ENCODE measurements at regions not wholly inside any gene's neighbourhood (a gene's known extent, or its start where the extent isn't known, plus 50 kb on each side); places are given as distances from the start of the nearest gene placed in this dataset.
"Not testable (repeated sequence)": the region's sequence is repeated elsewhere in the genome, so short reads cannot be mapped to it uniquely, and the experiment has no call there.

DNA sequence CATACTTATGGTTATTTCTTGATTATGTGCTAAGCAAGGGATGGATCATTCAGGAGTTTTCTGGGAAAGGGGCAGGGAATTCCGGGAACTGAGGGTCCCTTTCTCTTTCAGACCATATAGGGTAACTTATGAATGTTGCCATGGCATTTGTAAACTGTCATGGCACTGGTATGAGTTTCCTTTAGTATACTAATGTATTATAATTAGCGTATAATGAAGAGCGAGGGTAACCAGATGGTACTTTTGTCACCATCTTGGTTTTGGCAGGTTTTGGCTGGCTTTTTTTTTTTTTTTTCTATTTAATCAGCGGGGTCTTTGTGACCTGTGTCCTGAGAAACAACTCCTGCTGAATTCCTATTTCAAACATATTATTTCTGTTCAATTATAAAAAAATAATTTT is 237.6 kb upstream of the PTER start:
- no peak overlapping the region for H3K4me3 ChIP-seq (ENCODE audit: low read length)
- DNase-seq (ENCODE audit: low read depth, low spot score) = no peak

DNA sequence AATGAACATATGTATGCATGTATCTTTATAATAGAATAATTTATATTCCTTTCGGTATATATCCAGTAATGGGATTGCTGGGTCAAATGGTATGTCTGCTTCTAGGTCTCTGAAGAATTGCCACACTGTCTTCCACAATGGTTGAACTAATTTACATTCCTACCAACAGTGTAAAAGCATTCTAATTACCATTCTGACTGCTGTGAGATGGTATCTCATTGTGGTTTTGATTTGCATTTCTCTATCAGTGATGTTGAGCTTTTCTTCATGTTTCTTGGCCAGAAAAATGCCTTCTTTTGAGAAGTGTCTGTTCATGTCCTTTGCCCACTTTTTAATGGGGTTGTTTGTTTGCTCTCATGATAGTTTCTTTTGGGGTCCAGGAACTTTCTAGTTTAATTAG is 213.2 kb upstream of the PTER start:
- H3K4me3 ChIP-seq (ENCODE audit: low read length) = not testable (repeated sequence)

DNA sequence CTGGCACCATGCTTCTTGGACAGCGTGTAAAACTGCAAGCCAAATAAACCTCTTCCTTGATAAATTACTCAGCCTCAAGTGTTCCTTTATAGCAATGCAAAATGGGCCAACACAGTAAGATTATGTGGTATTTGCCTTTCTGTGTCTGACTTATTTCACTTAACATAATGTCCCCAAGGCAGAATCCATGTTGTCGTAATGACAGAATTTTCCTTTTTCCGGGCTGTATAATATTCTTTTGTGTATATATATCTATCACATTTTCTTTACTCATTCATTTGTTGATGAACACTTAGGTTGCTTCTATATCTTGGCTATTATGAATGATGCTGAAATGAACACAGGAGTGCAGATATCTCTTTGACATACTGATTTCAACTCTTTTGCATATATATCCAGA is 209.1 kb upstream of the PTER start:
- no peak overlapping the region for H3K4me3 ChIP-seq (ENCODE audit: low read length)
- no peak for DNase-seq (ENCODE audit: low read depth, low spot score)

More for the DNA sequence above, 213.2 kb upstream of the PTER start:
- DNase-seq (ENCODE audit: low read depth, low spot score) = not testable (repeated sequence)

DNA sequence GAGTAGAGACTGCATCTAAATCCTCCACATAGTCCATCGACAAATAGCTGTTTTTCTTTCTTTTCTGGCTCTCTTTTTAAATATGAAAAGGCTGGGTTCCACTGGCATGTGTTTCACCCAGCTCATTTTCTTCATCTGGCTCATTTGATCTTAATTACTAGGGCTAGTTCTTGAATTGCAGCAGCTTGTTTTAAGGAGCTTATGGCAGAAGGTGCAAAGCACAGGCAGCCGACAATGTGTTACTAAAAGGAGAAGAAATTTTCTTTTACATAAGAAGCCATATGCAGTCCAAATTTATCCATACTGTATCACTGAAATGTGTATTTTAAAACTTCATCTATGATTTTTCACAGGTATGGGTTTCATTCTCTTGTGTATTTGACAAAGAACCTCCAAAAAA is 205.6 kb upstream of the PTER start:
- no peak for DNase-seq (ENCODE audit: low read depth, low spot score)
- H3K4me3 ChIP-seq (ENCODE audit: low read length) = no peak overlapping the region

DNA sequence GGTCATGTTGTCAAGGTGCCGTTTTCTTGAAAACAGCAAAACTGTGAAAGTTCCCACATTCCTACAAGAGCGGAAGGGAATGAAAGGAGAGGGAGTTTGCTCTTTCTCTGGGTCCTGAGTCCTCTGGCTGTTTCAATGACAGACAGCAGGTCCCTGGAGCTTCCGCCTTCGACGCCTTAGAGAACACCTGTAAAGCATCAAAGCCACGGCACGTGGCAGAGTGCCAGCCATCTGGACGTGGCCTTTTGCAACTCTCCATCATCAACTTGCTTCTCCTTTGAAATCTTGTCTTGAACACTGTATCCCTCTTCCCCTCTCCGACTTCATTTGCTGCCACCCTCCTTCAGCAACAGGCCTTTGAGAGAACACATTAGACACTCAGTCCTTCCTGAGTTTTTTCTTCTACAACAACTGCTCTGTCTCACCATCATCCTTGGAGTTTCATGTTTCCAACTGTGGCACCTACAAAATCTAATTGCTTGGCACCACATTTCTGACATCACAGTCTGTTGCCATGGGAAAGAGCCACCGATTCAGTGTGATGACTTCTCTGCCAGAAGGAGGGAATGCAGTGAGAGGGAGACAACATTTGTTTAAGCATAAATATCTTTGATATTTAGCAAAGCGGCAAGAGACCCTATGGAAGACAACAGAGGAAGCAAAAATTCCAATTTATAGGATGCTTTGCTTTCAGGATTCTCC is 204.9 kb upstream of the PTER start:
- peak; percentile 10 for DNase-seq (ENCODE audit: low read depth, low spot score)

DNA sequence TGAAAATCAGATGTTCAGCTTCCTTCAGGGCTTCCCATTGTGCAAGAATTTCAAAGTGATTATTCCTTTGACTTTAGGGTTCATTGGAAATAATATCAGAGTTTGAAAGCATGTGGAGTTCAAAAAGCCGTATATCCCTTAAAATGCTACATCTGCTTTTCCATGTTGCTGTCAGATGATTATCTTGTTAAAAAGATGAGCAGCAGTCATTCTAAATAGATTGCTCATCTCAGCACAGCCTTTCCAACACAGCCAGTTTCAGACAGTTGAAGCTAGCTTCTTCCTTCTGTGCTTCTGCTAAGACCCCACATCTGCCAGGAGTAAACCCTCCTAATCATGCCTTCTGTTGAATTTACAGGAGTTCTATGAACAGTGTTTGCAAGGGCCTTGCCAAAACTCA is 204.4 kb upstream of the PTER start:
- DNase-seq (ENCODE audit: low read depth, low spot score) = no peak
- H3K4me3 ChIP-seq (ENCODE audit: low read length) = no peak overlapping the region

More for the DNA sequence above, 204.9 kb upstream of the PTER start:
- no peak overlapping the region for H3K4me3 ChIP-seq (ENCODE audit: low read length)

DNA sequence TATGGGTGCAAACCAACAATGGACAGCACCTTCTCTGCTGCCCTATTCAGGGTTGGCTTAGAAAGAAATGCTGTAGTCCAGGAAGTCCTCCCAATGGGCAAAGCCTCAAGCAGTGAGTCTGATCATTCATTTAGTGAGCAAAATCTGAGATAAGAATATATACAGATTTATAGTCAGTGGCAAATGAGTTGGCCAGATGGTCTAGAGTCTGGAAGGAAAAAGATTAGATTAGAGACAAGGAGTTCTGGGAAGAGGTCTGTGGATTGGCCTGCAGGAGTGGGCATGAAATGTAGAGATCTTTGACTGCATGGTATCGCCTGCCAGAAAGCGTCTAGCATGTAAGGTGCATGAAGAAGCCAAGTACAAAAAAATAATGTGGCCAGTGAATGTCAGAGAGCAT is 201.9 kb upstream of the PTER start:
- no peak overlapping the region for H3K4me3 ChIP-seq (ENCODE audit: low read length)
- no peak for DNase-seq (ENCODE audit: low read depth, low spot score)

DNA sequence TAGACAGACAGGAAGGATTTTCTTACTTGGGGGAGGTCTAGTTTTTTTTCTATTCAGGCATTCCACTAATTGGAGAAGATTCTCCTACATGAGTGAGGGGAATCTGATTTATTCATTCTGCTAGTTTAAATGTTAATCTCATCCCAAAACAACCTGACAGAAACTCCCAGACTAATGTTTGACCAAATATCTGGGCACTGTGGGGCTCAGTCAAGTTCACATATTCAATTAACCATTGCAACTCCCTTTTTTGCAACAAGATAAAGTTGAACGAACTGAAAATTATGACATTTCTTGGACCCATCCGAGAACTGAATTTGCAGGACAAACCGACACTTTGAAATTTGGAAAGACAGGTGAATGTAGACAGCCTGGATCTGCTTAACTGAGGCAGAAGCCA is 194.4 kb upstream of the PTER start:
- H3K4me3 ChIP-seq (ENCODE audit: low read length) = no peak overlapping the region
- no peak for DNase-seq (ENCODE audit: low read depth, low spot score)

DNA sequence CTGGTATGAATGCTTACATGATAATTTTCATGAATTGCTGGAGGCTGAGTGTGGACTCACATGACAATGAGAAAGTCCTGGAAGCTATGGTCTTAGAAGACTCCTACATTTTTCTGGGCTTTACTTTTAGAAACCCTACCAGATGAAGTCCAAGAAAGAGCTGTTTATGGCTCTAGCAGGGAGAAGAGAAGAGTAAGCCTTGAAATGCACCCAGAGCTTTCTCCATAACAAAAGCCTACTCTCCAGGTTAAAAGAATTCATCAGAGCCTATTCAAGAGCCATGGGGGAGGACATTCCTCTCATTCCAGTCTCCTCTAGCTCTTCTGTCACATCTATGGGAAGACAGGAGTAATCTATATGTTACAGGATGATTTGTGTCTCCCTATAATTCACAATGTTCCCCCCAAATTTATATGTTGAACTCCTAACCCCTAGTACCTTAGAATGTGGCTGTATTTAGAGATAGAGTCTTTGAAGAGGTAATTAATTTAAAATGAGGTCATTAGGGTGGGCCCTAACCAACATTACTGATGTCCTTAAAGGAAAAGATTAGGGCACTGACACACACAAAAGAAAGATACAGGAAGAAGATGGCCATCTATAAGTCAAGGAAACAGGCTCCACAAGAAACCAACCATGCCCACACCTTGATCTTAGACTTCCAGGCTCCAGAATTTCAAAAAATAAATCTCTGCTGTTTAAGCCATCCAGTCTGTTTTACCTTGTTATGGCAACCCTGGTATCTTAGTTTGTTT is 193.8 kb upstream of the PTER start:
- DNase-seq (ENCODE audit: low read depth, low spot score) = no peak
- H3K4me3 ChIP-seq (ENCODE audit: low read length) = no peak overlapping the region

DNA sequence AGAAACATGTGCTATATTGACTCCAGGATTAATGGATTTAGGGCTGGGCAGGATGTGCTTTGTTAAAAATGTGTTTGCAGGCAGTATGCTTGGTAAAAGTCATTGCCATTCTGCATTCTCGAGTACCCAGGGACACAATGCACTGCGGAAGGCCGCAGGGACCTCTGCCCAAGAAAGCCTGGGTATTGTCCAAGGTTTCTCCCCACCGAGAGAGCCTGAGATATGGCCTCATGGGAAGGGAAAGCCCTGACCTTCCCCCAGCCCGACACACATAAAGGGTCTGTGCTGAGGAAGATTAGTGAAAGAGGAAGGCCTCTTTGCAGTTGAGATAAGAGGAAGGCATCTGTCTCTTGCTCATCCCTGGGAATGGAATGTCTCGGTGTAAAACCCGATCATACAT is 186.7 kb upstream of the PTER start:
- not testable (repeated sequence) for DNase-seq (ENCODE audit: low read depth, low spot score); H3K4me3 ChIP-seq (ENCODE audit: low read length)

DNA sequence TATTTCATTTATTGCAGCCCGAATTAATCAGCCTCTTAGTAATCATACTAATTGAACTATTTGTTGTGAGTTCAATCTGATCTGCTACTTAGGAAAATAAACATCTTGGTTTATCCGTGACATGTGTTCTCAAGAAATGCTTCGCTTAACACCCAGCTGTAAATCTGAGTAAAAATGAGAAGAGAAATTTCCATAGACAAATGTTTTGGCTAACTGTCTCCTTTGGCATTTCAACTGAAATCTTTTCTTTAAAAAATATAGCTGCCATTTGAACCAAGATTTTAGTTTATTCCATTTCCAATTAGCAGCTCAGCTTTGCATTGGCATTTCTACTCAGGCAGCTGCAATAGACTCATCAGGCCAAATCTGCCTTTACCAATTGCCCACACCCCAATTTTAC is 180.5 kb upstream of the PTER start:
- H3K4me3 ChIP-seq (ENCODE audit: low read length) = no peak overlapping the region
- DNase-seq (ENCODE audit: low read depth, low spot score) = no peak

DNA sequence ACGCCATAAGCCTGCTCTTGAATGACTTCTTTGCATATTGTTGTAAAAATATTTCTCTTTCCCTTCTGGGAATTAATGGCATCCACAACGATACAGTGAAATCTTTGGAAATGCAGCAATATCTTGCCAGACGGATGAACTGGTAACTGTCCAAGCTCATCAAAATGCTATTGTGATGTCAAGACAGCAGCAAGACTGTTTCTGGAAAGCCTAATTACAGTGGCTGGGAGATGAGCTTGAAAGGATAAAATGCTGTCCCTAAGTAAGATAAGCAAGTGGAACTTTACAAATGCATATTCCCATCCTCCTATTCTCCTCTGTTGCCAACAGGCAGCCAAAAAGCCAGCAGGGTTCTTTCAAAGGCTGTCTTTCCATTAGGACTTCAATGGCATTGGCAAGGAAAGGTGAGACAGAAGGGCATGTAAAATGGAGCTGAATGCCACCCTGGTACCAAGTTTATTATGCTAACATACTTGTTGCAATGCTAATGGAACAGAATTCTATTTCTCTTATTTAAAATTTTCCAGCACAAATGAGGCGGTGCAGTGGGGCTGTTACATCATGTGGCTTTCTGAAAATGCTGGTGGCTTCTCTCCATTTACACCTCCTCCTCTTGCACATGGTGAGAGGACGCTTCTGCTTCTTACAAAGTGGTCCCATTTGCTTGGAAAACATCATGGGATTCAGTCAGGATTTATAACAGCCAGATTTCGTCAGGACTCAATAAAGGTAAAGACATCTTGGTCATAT is 178.3 kb upstream of the PTER start:
- no peak overlapping the region for H3K4me3 ChIP-seq (ENCODE audit: low read length)
- no peak for DNase-seq (ENCODE audit: low read depth, low spot score)

DNA sequence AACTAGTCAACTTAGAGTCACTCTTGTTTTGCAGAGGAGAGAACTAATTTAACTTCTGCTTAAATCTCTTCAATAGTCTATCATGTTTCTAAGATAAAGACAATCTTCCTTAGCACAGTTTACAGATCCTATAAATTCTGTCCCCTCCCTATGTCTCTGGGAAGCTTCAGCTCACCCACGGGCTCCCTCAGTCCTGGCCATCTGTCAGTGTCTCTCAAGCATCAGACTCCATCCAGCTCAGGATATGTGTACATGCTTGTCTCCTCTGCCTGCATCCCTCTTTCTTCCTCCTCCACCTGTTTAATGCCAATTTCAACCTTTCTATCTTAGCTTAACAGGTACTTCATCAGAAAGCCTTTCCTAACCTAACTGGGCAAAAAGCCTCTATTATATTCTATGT is 177.1 kb upstream of the PTER start:
- no peak for DNase-seq (ENCODE audit: low read depth, low spot score)
- no peak overlapping the region for H3K4me3 ChIP-seq (ENCODE audit: low read length)

DNA sequence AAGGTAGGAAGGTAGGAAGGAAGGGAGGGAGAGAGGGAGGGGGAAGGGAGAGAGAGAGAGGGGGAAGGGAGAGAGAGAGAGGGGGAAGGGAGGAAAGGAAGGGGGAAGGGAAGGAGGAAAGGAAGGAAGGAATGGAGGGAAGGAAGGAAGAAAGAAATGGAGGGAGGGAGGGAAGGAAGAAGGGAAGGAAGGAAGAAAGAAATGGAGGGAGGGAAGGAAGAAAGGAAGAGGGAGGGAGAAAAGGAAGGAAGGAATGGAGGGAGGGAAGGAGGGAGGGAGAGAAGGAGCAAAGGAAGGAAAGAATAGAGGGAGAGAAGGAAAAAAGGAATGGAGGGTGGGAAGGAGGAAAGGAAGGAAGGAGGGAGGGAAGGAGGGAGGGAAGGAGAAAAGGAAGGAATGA is 176.4 kb upstream of the PTER start:
- no peak for DNase-seq (ENCODE audit: low read depth, low spot score)
- no peak overlapping the region for H3K4me3 ChIP-seq (ENCODE audit: low read length)

DNA sequence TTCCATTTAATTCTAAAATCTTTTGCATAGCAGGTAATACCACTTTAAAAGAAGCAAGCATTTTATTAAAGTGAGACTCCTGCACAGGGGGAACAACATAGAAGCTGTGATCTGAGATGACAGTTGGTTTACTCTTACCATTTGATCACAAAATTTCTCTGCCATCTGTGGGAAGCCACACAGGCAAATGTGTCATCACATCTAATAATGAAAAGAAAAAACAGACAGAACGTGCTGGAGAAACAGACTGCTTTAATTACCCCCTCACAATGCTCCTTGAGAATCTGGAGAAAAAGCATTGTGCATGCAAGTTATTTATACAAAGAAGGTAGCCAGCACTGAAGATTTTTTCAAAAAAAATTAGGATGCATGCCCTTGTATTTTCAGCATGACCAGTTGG is 165.2 kb upstream of the PTER start:
- DNase-seq (ENCODE audit: low read depth, low spot score) = no peak
- H3K4me3 ChIP-seq (ENCODE audit: low read length) = no peak overlapping the region

DNA sequence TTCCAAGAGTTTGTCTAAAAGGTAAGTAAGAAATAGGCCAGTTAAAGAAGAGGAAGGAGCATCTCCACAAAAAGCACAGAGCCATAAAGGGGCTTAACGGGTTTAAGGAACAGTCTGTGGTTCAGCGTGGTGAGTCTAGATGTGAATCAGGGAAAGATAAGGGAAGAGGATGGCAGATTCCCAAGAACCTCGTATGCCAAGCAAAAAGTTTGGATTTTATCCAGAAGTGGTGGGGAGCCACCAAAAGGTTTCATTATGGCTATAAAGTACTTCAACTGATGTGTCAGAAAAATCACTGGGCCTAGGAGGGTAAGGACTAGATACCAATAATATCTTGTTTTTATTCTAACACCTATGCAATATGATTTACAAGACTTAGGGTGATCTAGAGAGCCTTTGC is 161.9 kb upstream of the PTER start:
- H3K4me3 ChIP-seq (ENCODE audit: low read length) = no peak overlapping the region

DNA sequence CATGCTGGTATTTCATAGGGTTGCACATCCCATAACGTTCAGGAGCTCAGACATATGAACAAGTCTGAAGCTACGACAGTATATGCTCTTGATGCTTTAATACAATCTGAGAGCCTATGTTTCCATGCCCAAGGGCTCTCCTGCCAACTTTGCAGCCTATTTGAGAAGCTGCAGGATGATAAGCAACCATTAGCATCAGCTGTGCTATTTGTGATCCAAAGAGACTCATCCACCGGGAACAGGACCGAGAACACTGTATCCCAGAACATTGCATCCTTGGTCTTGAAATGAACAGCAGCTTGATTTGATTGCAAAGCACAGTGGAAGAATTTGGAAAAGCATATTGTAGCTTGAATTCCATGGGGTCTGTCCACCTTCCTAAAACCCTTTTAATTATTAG is 156.2 kb upstream of the PTER start:
- no peak for DNase-seq (ENCODE audit: low read depth, low spot score)
- no peak overlapping the region for H3K4me3 ChIP-seq (ENCODE audit: low read length)

More for the DNA sequence above, 161.9 kb upstream of the PTER start:
- DNase-seq (ENCODE audit: low read depth, low spot score) = no peak

DNA sequence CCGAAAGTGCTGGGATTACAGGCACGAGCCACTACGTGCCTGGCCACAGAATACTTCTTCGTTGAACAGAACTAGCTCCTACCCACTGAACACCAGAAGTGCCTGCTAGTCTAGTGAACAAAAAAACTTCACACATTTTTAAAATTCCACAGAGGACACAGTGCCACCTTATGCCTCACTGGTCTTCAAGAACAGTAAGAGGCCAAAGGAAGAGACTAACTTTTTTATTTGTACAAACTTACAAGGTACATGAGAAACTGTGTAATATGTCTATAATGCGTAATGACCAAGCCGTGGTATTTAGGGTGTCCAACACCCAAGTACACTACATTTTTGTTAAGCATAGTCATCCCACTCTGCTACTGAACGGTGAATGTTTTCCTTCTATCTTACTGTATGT is 144.4 kb upstream of the PTER start:
- no peak overlapping the region for H3K4me3 ChIP-seq (ENCODE audit: low read length)
- no peak for DNase-seq (ENCODE audit: low read depth, low spot score)

DNA sequence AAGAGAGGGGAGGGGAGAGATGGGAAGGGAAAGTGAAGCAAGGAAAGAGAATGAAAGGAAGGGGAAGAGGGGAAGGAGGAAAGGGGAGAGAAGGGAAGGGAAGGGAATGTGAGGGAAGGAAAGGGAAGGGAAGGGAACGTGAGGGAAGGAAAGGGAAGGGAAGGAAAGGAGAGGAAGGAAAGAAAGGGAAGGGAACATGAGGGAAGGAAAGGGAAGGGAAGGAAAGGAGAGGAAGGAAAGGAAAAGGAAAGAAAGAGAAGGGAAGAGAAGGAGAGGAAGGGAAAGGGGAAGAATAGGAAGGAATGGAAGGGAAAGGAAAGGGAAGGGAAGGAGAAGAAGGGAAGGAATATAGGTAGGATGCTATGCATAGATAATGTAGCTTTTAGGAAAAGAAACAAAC is 139.7 kb upstream of the PTER start:
- H3K4me3 ChIP-seq (ENCODE audit: low read length) = no peak overlapping the region
- no peak for DNase-seq (ENCODE audit: low read depth, low spot score)

DNA sequence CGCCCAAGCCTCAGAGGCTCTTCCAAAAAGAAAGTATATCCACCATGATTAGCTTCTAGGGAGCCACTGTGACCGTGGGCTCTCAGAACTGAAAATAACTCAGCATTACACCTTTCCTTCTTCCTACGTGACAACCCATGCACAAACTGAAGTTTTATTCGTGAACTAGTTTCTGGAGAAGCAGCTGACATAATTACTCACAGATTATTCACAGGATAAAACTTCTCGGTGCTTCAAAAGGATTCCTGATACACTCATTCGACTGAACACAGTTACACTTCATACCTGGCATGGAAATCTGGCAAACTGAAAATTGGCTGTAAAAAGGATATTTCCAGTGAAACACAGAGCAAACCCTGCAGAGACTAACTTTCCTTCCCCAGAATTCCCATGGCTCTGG is 139.2 kb upstream of the PTER start:
- H3K4me3 ChIP-seq (ENCODE audit: low read length) = no peak overlapping the region
- no peak for DNase-seq (ENCODE audit: low read depth, low spot score)

Measured in Jurkat, Clone E6-1 (cell line).